ENCODE measurements at regions not wholly inside any gene's neighbourhood (a gene's known extent, or its start where the extent isn't known, plus 50 kb on each side); places are given as distances from the start of the nearest gene placed in this dataset.

DNA sequence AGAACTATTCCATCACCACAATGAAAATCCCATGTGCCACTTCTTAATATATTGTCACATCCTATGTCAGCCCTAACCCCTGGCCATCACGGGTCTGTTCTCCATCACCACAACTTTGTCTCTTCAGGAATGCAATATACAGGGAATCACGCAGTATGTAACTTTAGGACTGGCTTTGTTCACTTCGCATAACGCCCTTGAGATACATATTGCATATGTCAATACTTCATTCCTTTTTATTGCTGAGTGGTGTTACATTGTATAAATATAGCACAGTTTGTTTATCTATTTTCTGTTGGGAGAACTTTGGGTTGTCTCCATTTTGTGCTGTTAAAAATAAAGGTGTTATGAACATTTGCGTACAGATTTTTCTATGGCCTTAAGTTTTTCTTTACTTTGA, 195.4 kb upstream of the ZMIZ1 start:
- no peak for DNase-seq (ENCODE audit: low read depth in 1 of 2, low spot score in 1 of 2)

- no peak for DNase-seq (ENCODE audit: low read depth in 1 of 2, low spot score in 1 of 2)
Measured at GRCh38 chr10:78875331-78875877, 193.4 kb upstream of the ZMIZ1 start.

DNA sequence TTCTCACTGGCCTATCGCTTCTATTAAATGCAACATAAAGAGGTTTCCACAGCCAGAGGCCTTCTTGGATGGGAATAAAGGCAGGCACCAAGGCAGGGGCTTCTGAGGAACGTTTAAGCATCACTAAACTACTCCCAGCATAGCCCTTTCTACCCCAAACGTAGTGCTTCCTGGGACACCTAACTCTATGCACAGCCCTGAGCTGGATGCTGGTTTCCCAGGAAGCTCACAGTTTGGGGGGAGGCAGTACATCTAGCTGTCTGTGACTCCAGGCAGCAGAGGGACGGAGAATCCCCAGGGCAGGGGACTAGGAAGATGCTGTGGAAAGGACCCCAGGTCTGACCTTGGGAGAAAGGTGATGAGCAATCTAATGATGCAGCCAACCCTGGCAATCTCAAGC, 192.8 kb upstream of the ZMIZ1 start:
- DNase-seq (ENCODE audit: low read depth in 1 of 2, low spot score in 1 of 2), result no peak

GRCh38 chr10:78876449-78876848, 192.3 kb upstream of the ZMIZ1 start:
- DNase-seq (ENCODE audit: low read depth in 1 of 2, low spot score in 1 of 2), result no peak

- DNase-seq (ENCODE audit: low read depth in 1 of 2, low spot score in 1 of 2), result no peak
Measured at GRCh38 chr10:78879621-78880020, 189.1 kb upstream of the ZMIZ1 start.

GRCh38 chr10:78886129-78886528, 182.6 kb upstream of the ZMIZ1 start:
- DNase-seq (ENCODE audit: low read depth in 1 of 2, low spot score in 1 of 2), result no peak

GRCh38 chr10:78889536-78890063, 179.2 kb upstream of the ZMIZ1 start:
- no peak for DNase-seq (ENCODE audit: low read depth in 1 of 2, low spot score in 1 of 2)

DNA sequence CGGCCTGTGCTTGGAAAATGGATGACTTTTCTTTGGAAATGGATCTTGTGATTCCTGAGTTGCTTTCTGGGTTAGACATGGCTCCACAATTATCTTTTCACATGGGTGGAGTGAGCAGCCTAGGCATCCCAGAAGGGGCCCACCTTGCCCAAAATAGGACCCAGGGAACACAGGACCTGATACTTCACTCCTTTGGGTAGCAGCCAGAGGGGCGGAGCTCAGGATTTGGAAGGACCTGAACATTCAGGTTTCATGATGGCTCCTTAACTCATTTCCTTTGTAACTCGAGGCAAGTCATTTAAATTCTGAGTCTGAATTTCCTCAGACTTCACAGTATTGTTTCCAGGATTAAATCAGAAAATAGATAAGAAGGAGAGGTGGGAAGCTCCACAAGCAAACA, 178.3 kb upstream of the ZMIZ1 start:
- DNase-seq (ENCODE audit: low read depth in 1 of 2, low spot score in 1 of 2), result no peak

DNA sequence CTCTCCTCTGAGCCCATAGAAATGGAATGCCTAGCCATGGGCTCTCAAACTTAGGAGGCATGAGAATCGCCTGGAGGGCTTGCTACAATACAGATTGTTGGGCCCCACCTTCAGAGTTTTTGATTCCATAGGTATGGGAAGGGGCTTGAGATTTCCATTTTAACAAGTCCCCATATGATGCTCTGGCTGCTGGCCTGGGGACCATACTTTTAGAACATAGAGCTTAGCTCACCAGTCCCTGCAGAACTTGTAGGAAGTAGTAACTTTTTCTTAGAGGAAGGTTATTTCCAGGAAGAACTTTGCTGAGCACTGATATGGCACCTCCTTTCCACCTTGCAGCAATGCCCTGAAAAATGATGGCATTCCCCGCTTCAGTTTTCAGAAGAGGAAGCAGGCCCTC, 177.0 kb upstream of the ZMIZ1 start:
- DNase-seq (ENCODE audit: low read depth in 1 of 2, low spot score in 1 of 2), result no peak

DNA sequence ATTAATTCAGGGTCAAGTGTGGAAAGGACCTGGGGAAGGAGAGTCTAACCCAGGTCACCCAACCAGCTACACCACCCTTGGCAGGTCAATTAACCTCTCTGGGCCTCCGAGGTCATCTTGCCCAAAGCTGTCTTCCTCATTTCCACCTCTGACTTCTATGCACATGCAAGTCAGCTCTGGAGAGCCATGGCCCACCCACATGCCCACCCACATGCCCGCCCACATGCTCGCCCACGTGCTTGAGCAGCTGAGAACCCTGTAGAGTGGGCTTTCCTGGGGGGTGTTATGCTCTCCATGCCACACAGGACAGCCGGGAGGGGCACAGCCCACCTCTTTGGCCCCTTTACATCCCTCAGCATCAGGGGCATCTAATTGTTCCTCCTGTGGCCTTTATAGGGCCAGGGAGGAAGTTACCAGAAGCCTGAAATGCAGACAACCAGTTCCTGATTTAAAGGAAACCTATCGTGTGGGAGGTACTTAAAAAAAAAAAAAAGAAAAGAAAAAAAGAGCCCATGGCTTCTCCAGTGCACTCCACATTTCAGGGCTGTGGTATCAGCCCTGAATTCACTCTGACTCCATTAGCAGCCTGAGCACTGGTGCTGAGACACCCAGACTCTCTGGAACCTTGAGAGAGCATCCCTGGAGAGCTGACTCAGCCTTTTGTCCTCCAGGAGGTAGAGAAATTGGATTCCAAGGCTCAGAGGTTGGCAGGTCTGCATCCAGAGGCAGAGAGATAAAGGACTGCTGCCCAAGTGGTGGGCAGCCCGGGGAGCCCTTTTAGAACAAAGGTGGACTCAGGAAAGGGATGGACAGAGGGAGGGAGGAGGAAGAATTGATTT, 176.2 kb upstream of the ZMIZ1 start:
- no peak for DNase-seq (ENCODE audit: low read depth in 1 of 2, low spot score in 1 of 2)

DNA sequence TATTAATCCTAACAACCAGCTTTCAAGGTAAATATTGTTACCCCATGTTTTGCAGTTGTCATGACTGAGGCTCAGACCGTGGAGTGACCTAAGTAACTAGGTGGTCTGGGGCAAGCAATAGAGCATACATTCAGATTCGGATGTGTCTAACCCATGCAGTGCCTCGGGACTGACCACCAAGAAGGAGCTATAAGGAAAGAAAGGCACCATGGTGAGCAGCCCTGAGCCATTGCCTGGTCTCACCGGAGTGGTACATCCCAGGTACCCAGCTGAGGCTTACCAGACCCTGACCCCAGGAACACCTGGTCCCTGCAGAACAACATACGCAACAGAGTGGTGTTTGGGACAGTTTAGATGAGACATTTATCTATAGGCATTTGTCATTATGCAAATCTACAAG, 175.5 kb upstream of the ZMIZ1 start:
- DNase-seq (ENCODE audit: low read depth in 1 of 2, low spot score in 1 of 2), result no peak

DNA sequence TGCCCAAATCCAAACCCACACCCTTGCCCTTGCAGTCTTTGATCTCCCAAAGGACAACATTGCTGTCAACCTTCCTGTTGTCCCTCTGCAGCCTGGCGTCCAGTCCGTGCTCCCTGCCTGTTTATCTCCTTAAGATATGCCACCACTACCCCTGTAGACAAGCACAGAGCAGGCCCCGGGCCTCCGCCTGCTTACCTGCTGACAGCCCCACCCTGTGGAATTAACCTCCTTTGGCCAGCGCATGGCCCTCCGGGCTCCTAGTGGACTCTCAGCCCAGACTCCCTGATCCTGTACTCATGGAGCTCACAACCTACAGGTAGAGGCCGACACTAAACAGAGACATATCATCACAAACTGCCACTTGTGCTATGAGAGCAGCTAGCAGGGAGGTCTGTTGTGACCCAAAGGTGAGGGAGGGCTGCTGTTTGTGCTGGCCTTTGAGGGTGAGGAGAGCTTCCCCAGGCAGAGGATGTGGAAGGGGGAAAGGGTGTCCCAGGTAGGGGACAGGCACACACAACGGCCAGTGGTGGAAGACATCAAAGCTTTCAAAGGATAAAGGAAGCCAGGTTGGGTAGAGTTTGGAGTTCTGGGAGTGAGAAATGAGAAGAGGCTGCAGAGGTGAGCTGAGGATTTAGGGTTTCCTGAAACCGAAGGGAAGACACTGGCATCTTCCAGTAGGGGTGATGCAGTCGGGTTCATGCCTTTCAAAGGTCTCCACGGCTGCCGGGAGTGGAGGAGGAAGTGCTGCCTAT, 174.5 kb upstream of the ZMIZ1 start:
- DNase-seq (ENCODE audit: low read depth in 1 of 2, low spot score in 1 of 2), result no peak

- no peak for DNase-seq (ENCODE audit: low read depth in 1 of 2, low spot score in 1 of 2)
Measured at GRCh38 chr10:78894841-78895195, 173.9 kb upstream of the ZMIZ1 start.

DNA sequence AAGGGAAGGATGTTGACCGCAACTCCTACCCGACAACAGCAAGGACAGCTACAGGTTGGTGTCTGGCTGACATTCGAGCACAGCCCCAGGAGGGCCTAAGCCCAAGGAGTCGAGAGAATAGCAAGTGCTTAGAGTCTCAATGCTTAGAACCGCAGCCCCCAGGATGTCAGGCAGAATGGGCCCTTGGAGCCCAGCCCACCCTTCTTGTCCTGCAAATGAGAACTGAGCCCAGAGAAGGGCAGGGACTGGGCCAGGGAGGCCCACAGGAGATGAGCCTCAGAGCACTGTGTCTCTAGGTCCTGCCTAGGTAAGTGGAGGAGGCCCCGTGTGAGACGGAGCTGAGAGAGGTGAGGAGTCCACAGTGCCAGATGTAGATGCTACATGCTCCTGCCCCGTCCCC, 173.3 kb upstream of the ZMIZ1 start:
- DNase-seq (ENCODE audit: low read depth in 1 of 2, low spot score in 1 of 2), result no peak

DNA sequence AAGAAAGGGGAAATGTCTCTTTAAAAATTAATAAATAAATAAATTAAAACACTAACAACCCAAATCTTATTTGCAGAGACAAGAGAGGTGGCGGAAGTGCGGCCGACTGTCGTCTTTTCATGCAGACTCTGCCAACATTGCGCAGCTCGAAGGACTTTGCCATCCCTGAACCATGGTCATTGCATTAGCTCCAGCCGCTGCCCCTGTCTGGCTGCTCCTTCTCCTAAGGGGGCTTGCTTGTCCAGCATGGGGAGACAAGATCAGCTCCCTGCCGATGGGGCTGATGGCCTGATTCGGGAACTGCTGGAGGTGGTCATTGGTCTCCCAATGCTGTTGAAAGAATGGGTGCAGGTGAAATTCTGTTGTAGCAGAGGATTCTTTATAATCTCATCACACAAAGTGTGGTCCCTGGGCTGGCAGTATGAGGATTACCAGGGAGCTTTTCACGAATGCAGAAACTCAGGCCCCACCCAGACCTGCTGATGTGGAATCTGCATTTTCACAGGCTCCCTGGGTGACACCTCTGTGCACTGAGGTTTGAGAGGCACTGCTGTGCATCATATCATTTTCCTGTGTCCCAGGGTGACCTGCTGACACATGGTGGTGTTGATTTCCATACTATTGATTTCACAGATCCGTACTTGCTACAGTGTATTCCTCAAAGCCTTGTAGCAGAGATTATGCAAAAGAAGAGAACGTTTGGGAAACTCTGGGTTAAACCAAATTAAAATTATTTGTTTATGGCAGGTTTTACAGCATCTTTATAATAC, 172.4 kb upstream of the ZMIZ1 start:
- no peak for DNase-seq (ENCODE audit: low read depth in 1 of 2, low spot score in 1 of 2)

DNA sequence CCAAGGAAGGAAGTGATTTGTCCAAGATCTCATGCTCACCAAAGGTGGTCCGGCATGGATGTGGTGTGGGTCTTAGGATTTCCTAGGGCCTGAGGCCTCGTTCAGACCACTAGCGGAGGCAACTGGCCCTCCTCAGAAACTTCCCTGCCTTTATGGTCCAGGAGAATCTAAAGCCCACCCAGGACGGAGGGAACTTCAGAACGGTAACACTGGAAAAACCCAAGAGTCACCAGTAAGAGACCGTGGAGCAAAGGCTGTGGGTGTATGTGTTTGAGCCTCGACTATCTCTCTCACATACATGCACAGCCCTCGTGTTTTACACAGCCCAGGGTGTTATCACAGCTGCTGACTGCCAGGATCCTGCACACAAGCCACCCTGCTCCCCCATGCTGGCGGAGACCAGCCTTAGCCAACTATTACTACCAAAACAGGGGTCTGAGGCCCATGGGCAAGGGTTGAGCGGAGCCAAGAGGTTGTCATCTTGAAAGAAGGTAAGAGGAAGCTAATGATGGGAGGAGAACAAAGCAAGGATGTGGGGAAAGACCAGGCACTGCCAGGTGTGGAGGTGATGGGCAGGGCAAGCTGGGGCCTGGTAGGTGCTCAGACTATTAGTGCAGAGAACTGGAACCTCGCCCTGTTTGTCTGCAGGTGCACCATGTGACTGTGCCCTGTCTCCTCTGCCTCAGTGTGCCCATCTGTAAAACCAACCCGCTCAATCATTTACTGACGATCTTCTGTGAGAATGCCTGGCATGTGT, 170.2 kb upstream of the ZMIZ1 start:
- no peak for DNase-seq (ENCODE audit: low read depth in 1 of 2, low spot score in 1 of 2)

DNA sequence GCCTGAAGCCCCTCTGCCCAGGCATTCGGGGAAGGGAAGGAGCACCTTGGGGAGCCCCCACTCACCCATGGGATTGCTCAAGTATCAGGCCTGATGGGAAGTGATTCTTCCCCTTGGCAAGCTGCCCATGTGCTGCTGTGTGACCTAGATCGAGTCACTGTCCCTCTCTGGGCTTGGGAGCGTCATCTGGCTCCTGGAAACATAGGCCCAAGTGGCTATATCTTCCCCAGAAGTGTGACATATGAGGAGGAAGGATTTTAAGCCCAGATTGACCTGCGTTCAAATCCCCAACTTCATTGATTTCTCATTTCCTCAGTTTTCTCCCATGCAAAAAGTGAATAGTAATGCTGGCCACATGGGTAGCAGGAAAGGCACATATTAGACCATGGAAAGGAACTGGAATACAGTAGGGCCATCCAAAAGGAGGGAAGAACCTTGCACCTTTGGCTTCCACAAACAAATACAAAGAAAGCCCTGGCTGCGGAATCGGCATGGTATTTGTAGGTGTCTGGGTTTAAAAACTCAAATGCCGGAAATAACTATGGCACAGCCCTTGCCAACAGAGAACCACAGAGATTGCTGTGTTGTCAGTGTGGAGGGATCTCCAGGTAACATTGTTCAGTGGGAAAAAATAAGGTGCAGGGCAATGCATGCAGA, 169.5 kb upstream of the ZMIZ1 start:
- DNase-seq (ENCODE audit: low read depth in 1 of 2, low spot score in 1 of 2), result no peak

DNA sequence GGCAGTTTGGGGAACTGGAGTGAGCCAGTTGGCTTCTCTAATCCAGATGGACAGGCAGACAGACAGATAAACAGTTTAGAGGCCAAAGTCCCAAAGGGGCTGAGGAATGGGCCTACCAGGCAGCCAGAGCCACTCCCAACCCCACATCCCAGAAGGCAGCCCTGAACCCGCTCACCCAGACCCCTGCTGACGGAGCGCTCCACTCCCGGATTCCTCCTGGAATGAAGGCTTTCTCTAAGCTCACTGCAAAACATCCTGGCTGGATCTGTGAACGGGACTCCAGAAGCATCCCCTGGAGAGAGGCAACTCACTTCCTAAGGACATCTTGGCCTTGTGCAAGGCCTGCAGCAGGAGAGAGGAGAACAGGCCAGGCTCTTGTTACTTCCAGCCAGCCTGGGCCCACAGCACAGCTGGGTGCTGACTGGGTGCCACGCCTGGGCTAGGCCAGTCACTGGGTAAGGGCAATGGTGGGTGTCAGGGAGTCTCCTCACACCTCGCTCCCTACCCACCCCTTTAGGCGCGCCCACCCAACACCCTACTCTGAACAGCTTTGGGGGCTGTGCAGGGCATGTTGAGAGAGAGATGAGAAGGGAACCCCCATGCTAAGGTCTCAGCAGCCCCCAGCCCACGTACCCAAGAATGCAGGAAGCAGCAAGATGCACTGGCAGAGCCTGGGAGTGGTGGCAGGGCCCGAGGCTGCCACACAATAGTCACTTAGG, 168.6 kb upstream of the ZMIZ1 start:
- no peak for DNase-seq (ENCODE audit: low read depth in 1 of 2, low spot score in 1 of 2)

DNA sequence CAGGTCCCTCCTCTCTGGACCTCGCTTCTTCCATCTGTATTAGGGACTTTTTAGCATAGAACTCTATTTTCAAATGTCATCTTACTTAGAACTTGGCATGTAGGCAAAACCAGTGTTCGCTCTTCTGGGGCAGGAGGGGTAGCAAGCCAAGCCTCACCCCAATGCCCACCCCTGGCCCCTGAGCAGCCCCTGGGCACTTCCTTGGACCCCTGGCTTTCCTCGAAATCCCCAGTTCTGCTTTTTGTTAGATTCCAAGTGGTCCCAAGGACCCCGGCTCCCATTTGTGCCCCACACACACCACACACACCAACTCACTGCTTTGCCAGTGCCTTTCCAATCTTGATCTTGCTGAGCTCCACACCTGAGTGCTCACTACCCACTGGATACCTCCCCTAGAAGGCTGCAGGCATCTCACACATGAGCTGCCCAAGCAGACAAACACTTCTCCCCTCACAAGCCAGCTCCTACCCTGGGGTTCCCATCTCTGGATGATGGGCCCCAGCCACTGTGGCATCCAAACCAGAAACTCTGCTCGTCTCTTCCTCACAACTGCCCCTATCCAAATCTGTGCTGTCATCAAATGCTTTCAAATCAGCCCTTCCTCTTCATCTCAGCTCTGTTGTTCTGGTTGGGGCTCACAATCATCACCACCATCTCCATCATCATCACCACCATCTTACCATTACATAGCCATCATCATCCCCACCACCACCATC, 167.9 kb upstream of the ZMIZ1 start:
- DNase-seq (ENCODE audit: low read depth in 1 of 2, low spot score in 1 of 2), result no peak

Data from activated T-helper 1 cell treated with anti-CD3 and anti-CD28 coated beads, Interleukin-2, amount 50 U/mL, for 16 hours (primary cell).